H9 (cell line): ENCODE measurements at regions not wholly inside any gene's neighbourhood (a gene's known extent, or its start where the extent isn't known, plus 50 kb on each side); places are given as distances from the start of the nearest gene placed in this dataset.

Experiments used
- DNase-seq: peaks from one replicate; pipeline ENCODE4 v3.0.0-alpha.2; 2017
- H2AFZ ChIP-seq: one replicate; pipeline ENCODE4 v1.6.1; 2013; ENCODE audit warnings: mild to moderate bottlenecking, low read length, control low read depth, moderate library complexity
- H2AK5ac ChIP-seq: 2 replicates; pipeline ENCODE4 v1.6.1; 2013; ENCODE audit warnings: low read length, control low read depth, mixed read lengths; ENCODE audit not compliant: insufficient read length
- H2BK120ac ChIP-seq: one replicate; pipeline ENCODE4 v1.6.1; 2013; ENCODE audit warnings: low read depth, mild to moderate bottlenecking, low read length, control low read depth, inconsistent platforms; ENCODE audit not compliant: poor library complexity, severe bottlenecking
- H2BK12ac ChIP-seq: 2 replicates; pipeline ENCODE4 v1.6.1; 2013; ENCODE audit warnings: low read length, control low read depth, mixed read lengths, low read depth; ENCODE audit not compliant: insufficient read length
- H2BK15ac ChIP-seq: 2 replicates; pipeline ENCODE4 v1.6.1; 2013; ENCODE audit warnings: low read depth, low read length, control low read depth
- H2BK20ac ChIP-seq: one replicate; pipeline ENCODE4 v1.6.1; 2013; ENCODE audit warnings: low read depth, mild to moderate bottlenecking, low read length, control low read depth, inconsistent platforms; ENCODE audit not compliant: poor library complexity, severe bottlenecking
- H2BK5ac ChIP-seq: 2 replicates; pipeline ENCODE4 v1.6.1; 2013; ENCODE audit warnings: low read length, control low read depth, mixed read lengths; ENCODE audit not compliant: insufficient read length
- H3K14ac ChIP-seq: 2 replicates; pipeline ENCODE4 v1.6.1; 2013; ENCODE audit warnings: low read length, control low read depth; ENCODE audit not compliant: insufficient read depth
- H3K18ac ChIP-seq: 2 replicates; pipeline ENCODE4 v1.6.1; 2013; ENCODE audit warnings: low read depth, mild to moderate bottlenecking, mixed read lengths, low read length, control low read depth; ENCODE audit not compliant: insufficient read length
- H3K23ac ChIP-seq: 2 replicates; pipeline ENCODE4 v1.6.1; 2013; ENCODE audit warnings: low read length, control low read depth, mixed read lengths, low read depth; ENCODE audit not compliant: insufficient read length
- H3K23me2 ChIP-seq: 2 replicates; pipeline ENCODE4 v1.6.1; 2013; ENCODE audit warnings: low read depth, mild to moderate bottlenecking, mixed read lengths, low read length, control low read depth; ENCODE audit not compliant: insufficient read length, poor library complexity, severe bottlenecking
- H3K27ac ChIP-seq: 2 replicates; pipeline ENCODE4 v1.5.1; 2013; ENCODE audit warnings: low read length, control low read depth, mixed read lengths, low read depth; ENCODE audit not compliant: insufficient read length
- H3K27me3 ChIP-seq: 2 replicates; pipeline ENCODE4 v1.6.1; 2013; ENCODE audit warnings: low read length, control low read depth, inconsistent platforms; ENCODE audit not compliant: insufficient read depth
- H3K4ac ChIP-seq: 2 replicates; pipeline ENCODE4 v1.6.1; 2013; ENCODE audit warnings: low read depth, mild to moderate bottlenecking, control low read depth, inconsistent platforms, low read length, moderate library complexity
- H3K4me1 ChIP-seq: 2 replicates; pipeline ENCODE4 v1.6.1; 2013; ENCODE audit warnings: low read length, control low read depth, inconsistent platforms; ENCODE audit not compliant: insufficient read depth
- H3K4me2 ChIP-seq: 2 replicates; pipeline ENCODE4 v1.6.1; 2013; ENCODE audit warnings: low read length, control low read depth, mixed read lengths; ENCODE audit not compliant: insufficient read length, insufficient read depth
- H3K56ac ChIP-seq: 2 replicates; pipeline ENCODE4 v1.6.1; 2013; ENCODE audit warnings: low read depth, mild to moderate bottlenecking, mixed read lengths, low read length, control low read depth; ENCODE audit not compliant: insufficient read length
- H3K79me1 ChIP-seq: 2 replicates; pipeline ENCODE4 v1.6.1; 2013; ENCODE audit warnings: low read depth, mild to moderate bottlenecking, moderate library complexity, low read length, control low read depth, inconsistent platforms; ENCODE audit not compliant: insufficient read depth, poor library complexity, severe bottlenecking
- H3K79me2 ChIP-seq: 2 replicates; pipeline ENCODE4 v1.6.1; 2013; ENCODE audit warnings: low read length, control low read depth, inconsistent platforms; ENCODE audit not compliant: insufficient read depth
- H3K9ac ChIP-seq: 2 replicates; pipeline ENCODE4 v1.6.1; 2013; ENCODE audit warnings: low read length, control low read depth, mixed read lengths; ENCODE audit not compliant: insufficient read length; ENCODE audit errors: extremely low read depth
- H3K9me3 ChIP-seq: one replicate; pipeline ENCODE4 v1.6.1; 2013; ENCODE audit warnings: low read depth, low read length, inconsistent platforms; ENCODE audit not compliant: control insufficient read depth
- H3T11ph ChIP-seq: one replicate; pipeline ENCODE4 v1.6.1; 2013; ENCODE audit warnings: mild to moderate bottlenecking, low read length, control low read depth, inconsistent platforms
- H4K20me1 ChIP-seq: one replicate; pipeline ENCODE4 v1.6.1; 2013; ENCODE audit not compliant: control insufficient read depth, insufficient read length, insufficient read depth
- H4K5ac ChIP-seq: 2 replicates; pipeline ENCODE4 v1.6.1; 2013; ENCODE audit warnings: low read depth, mild to moderate bottlenecking, mixed read lengths, low read length, control low read depth; ENCODE audit not compliant: insufficient read length
- H4K8ac ChIP-seq: replicated peaks from 2 replicates; pipeline ENCODE4 v1.6.1; 2013; ENCODE audit warnings: low read length, control low read depth, mixed read lengths, low read depth; ENCODE audit not compliant: insufficient read length
- H4K91ac ChIP-seq: 2 replicates; pipeline ENCODE4 v1.6.1; 2013; ENCODE audit warnings: low read depth, mild to moderate bottlenecking, moderate library complexity, mixed read lengths, low read length, control low read depth; ENCODE audit not compliant: insufficient read length
- H3K27ac Mint-ChIP-seq, 3 experiments: 2 replicates in 2 of 3; 3 replicates in 1 of 3; pipeline ENCODE4 v1.8.0; 2020 to 2021; ENCODE audit warnings: mixed read lengths in 3 of 3, mild to moderate bottlenecking in 1 of 3, moderate library complexity in 1 of 3
- H3K27me3 Mint-ChIP-seq: 2 replicates; pipeline ENCODE4 v1.8.0; 2021; ENCODE audit warnings: low read depth, mild to moderate bottlenecking, moderate library complexity, mixed read lengths
- H3K36me3 Mint-ChIP-seq, 3 experiments: 2 replicates in 2 of 3; 3 replicates in 1 of 3; pipeline ENCODE4 v1.8.0; 2020 to 2021; ENCODE audit warnings: low read depth in 3 of 3, mixed read lengths in 3 of 3; ENCODE audit not compliant: insufficient read depth in 1 of 3
- H3K4me1 Mint-ChIP-seq, 2 experiments: 2 replicates each; pipeline ENCODE4 v1.8.0; 2020; ENCODE audit warnings: mixed read lengths in 2 of 2
- H3K4me3 Mint-ChIP-seq, 2 experiments: 2 replicates in 1 of 2; 3 replicates in 1 of 2; pipeline ENCODE4 v1.8.0; 2020 to 2021; ENCODE audit warnings: mild to moderate bottlenecking in 2 of 2, mixed read lengths in 2 of 2, moderate library complexity in 1 of 2
- H3K9me3 Mint-ChIP-seq, 2 experiments: 2 replicates in 1 of 2; 3 replicates in 1 of 2; pipeline ENCODE4 v1.8.0; 2020; ENCODE audit warnings: mild to moderate bottlenecking in 2 of 2, mixed read lengths in 2 of 2, moderate library complexity in 1 of 2
- CTCF ChIP-seq: fragments of 200-600 bp; sonication (generic); conservative IDR thresholded peaks from 3 replicates; pipeline ENCODE4 v1.8.0; 2021; ENCODE audit warnings: antibody characterized with exemption, mild to moderate bottlenecking

- Mint-ChIP-seq H3K27ac (no peak overlapping the region; a peak in 1 of 7 replicates), H3K4me1 (peaks cover 9 to 12% of the 10 kb centered on the region in 2 experiments), H3K4me3 (no peak overlapping the region), H3K36me3 (peaks cover 14 to 19% (median 18%) of the 10 kb centered on the region in 3 experiments), H3K9me3 (peaks cover 7 to 19% of the 10 kb centered on the region in 2 experiments; a peak in 4 of 5 replicates), H3K27me3 (no peaks in the 10 kb centered on the region)
- Histone ChIP-seq H3K23ac (no peak overlapping the region), H4K91ac (no peak overlapping the region), H2AFZ (no peak overlapping the region), H3K79me1 (no peaks in the 10 kb centered on the region), H3K27ac (no peak overlapping the region), H2BK15ac (no peak overlapping the region), H3K9me3 (no peaks in the 10 kb centered on the region), H4K8ac (no peak overlapping the region), H2BK12ac (no peak overlapping the region), H2BK5ac (no peak overlapping the region), H2BK20ac (no peak overlapping the region), H4K5ac (no peak overlapping the region), H3K23me2 (no peaks in the 10 kb centered on the region), H4K20me1 (no peaks in the 10 kb centered on the region), H3T11ph (no peak overlapping the region), H3K79me2 (no peaks in the 10 kb centered on the region), H3K56ac (no peak overlapping the region), H2AK5ac (no peak overlapping the region), H3K27me3 (no peaks in the 10 kb centered on the region), H3K4me2 (no peak overlapping the region), H3K4me1 (no peaks in the 10 kb centered on the region), H3K9ac (no peak overlapping the region), H3K4ac (no peak overlapping the region), H3K14ac (no peak overlapping the region), H3K18ac (no peak overlapping the region), H2BK120ac (no peak overlapping the region)
- TF ChIP-seq CTCF: no peak
- no peak for DNase-seq
Observed at GRCh38 chr6:141491684-141492083, 641.0 kb upstream of the GJE1 start.
